Glutamatergic neuron (in vitro differentiated cells): ENCODE measurements at regions not wholly inside any gene's neighbourhood (a gene's known extent, or its start where the extent isn't known, plus 50 kb on each side); places are given as distances from the start of the nearest gene placed in this dataset.
A peak's percentile ranks its signal among the peaks of the same experiment; 100 is the strongest.

ENCODE experiments used
- DNase-seq: peaks from one replicate; pipeline ENCODE4 v3.0.0; 2022
- H3K27ac Mint-ChIP-seq: one replicate; pipeline ENCODE4 v1.8.0; 2020; ENCODE audit warnings: mild to moderate bottlenecking, mixed read lengths, inconsistent platforms; ENCODE audit not compliant: unreplicated experiment
- H3K27me3 Mint-ChIP-seq: one replicate; pipeline ENCODE4 v1.8.0; 2020; ENCODE audit warnings: mild to moderate bottlenecking, moderate library complexity, mixed read lengths, inconsistent platforms; ENCODE audit not compliant: unreplicated experiment
- H3K36me3 Mint-ChIP-seq: one replicate; pipeline ENCODE4 v1.8.0; 2020; ENCODE audit warnings: mild to moderate bottlenecking, mixed read lengths, inconsistent platforms; ENCODE audit not compliant: unreplicated experiment
- H3K4me1 Mint-ChIP-seq: one replicate; pipeline ENCODE4 v1.8.0; 2020; ENCODE audit warnings: mild to moderate bottlenecking, low read depth, mixed read lengths, inconsistent platforms; ENCODE audit not compliant: unreplicated experiment
- H3K4me3 Mint-ChIP-seq: one replicate; pipeline ENCODE4 v1.8.0; 2020; ENCODE audit warnings: mild to moderate bottlenecking, mixed read lengths, inconsistent platforms; ENCODE audit not compliant: unreplicated experiment
- H3K9me3 Mint-ChIP-seq: one replicate; pipeline ENCODE4 v1.8.0; 2020; ENCODE audit warnings: mild to moderate bottlenecking, moderate library complexity, mixed read lengths, inconsistent platforms; ENCODE audit not compliant: unreplicated experiment
- TF ChIP-seq, protein P1 (sequence below): fragments of 200-600 bp; sonication (generic); IDR thresholded peaks from one replicate; pipeline ENCODE4 v1.5.0; 2021; ENCODE audit not compliant: partially characterized antibody, unreplicated experiment

DNA sequence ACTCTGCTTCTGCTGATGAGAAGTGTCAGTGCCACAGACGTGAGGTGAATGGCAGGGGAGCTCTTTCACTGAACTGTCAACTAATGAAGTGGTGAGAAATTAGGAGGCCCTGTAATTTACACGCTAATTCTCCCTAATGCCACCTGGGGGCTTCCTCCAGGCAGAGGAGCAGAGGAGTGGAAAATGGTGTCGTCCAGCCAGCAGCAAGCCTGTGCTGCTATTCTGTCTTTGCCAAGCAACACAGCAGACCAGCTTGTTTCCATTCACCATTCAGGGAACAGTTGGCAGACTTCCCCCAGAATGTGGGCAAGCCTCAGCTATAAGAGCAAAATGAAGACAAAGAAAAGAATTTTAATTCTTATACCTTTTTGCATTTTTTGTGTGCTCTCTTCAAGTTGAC lies 245.2 kb upstream of the TET2 start:
- Mint-ChIP-seq H3K9me3 (peaks cover 5% of the 10 kb centered on the region), H3K4me3 (no peak overlapping the region), H3K27ac (no peak overlapping the region), H3K4me1 (peaks cover 13% of the 10 kb centered on the region), H3K36me3 (peaks cover 9% of the 10 kb centered on the region), H3K27me3 (peaks cover 4% of the 10 kb centered on the region)
- TF ChIP-seq, protein P1, sequence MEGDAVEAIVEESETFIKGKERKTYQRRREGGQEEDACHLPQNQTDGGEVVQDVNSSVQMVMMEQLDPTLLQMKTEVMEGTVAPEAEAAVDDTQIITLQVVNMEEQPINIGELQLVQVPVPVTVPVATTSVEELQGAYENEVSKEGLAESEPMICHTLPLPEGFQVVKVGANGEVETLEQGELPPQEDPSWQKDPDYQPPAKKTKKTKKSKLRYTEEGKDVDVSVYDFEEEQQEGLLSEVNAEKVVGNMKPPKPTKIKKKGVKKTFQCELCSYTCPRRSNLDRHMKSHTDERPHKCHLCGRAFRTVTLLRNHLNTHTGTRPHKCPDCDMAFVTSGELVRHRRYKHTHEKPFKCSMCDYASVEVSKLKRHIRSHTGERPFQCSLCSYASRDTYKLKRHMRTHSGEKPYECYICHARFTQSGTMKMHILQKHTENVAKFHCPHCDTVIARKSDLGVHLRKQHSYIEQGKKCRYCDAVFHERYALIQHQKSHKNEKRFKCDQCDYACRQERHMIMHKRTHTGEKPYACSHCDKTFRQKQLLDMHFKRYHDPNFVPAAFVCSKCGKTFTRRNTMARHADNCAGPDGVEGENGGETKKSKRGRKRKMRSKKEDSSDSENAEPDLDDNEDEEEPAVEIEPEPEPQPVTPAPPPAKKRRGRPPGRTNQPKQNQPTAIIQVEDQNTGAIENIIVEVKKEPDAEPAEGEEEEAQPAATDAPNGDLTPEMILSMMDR: no peak
- DNase-seq: peak; percentile 30

DNA sequence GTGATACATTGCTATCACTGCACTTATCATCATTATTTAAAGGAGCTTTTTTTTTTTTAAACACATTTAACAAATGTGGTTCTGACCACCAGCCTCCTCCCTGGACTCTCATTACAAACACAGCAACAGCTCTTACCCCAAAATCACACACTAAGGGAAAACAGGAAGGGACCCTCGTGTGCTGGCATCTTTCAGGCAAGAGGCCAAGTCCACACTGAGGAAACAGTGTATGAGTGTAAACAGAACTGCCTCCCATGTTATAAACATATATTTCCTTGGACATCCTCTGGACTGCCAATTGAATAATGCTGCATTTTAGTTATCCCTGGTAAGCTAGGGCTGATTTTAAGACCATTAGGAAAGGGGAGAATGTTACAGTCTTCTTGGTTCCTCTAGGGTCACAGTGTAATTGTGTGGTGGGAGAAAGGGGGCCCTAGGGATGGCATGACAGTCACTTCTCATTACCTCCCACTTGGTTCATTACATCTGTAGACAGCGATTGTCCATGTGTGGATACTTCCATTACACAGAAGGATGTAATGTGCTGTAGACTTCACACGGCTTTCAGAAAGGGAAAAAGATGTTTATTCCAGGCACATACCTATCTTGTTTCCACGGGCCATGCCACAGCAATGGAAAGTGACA lies 244.6 kb upstream of the TET2 start:
- TF ChIP-seq, protein P1: no peak
- DNase-seq: no peak
- H3K4me3 Mint-ChIP-seq: peak overlapping the region; percentile 18
- peaks cover 9% of the 10 kb centered on the region for H3K36me3 Mint-ChIP-seq
- peaks cover 5% of the 10 kb centered on the region for H3K9me3 Mint-ChIP-seq
- H3K4me1 Mint-ChIP-seq: peaks cover 13% of the 10 kb centered on the region
- no peak overlapping the region for H3K27ac Mint-ChIP-seq
- peaks cover 4% of the 10 kb centered on the region for H3K27me3 Mint-ChIP-seq

DNA sequence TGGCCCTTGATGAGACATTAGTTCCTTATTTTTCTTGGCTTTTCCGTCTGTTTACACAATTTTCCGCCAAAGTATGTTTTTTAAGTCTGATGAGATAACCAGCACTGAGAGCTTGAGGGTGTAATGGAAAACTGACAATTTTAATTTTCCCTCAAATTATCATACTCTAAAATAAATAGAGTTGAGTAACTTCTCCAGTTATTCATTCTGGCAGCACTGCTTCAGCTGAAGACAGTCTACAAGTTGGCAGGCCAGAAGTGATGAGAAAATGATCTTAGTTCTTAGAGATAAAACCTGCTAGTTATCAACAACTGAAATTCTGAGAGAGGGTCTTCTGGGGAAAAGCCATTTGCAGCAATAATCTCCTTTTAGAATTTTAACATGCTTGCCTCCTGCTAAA lies 241.6 kb upstream of the TET2 start:
- H3K4me3 Mint-ChIP-seq: no peak overlapping the region
- H3K36me3 Mint-ChIP-seq: no peaks in the 10 kb centered on the region
- peaks cover 3% of the 10 kb centered on the region for H3K27me3 Mint-ChIP-seq
- DNase-seq: no peak
- no peak overlapping the region for H3K27ac Mint-ChIP-seq
- TF ChIP-seq, protein P1: no peak
- H3K4me1 Mint-ChIP-seq: peaks cover 13% of the 10 kb centered on the region
- peaks cover 2% of the 10 kb centered on the region for H3K9me3 Mint-ChIP-seq

DNA sequence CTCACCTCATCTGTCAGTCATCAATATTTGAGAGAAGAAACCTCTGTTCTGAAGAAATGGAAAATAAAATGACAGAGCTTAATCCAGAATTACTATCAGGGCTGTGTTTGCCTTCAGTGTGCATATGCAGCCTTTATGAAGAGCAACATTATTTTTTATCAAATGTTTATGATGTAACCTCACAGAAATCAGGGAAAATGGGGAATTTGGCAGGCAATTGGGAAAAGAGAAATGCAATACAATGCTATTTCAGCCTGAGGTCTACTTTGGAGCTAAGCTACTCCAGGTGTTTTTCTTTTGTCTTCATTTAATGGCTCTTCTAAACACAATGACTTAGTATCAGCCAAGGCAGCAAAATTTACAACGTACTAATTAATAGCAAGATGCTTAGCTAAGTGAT lies 241.1 kb upstream of the TET2 start:
- Mint-ChIP-seq H3K27ac (no peak overlapping the region), H3K9me3 (peaks cover 2% of the 10 kb centered on the region), H3K27me3 (peaks cover 3% of the 10 kb centered on the region), H3K4me1 (peaks cover 13% of the 10 kb centered on the region), H3K4me3 (no peak overlapping the region), H3K36me3 (no peaks in the 10 kb centered on the region)
- DNase-seq: no peak
- TF ChIP-seq, protein P1: no peak

DNA sequence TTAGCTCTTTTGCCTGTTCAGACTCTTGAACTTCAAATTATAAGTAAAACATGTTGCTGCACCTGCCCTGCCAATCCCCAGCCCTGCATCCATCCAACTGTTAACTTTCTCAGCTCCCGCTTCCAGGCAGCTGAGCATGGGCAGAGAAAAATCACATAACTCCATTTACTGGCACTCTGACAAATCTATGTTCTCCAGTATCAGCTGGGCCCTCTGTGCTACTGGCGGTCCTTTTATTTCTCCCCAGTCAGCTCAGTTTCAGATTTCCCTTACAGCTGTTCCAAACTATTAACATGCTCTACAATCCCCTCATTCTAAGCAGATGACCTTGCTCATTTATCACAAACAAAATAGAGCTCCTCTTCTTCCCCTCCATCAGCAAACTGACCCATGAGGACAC lies 240.4 kb upstream of the TET2 start:
- Mint-ChIP-seq H3K9me3 (peaks cover 2% of the 10 kb centered on the region), H3K4me3 (no peak overlapping the region), H3K36me3 (no peaks in the 10 kb centered on the region), H3K27ac (no peak overlapping the region), H3K4me1 (peaks cover 13% of the 10 kb centered on the region), H3K27me3 (peaks cover 3% of the 10 kb centered on the region)
- DNase-seq: no peak
- TF ChIP-seq, protein P1: no peak
